GM06990 (cell line): ENCODE measurements at regions not wholly inside any gene's neighbourhood (a gene's known extent, or its start where the extent isn't known, plus 50 kb on each side); places are given as distances from the start of the nearest gene placed in this dataset.

Experiments
- DNase-seq: peaks from one replicate; pipeline ENCODE4 v3.0.0-alpha.2; 2011; ENCODE audit not compliant: insufficient read length; ENCODE audit errors: extremely low read depth
- H3K27me3 ChIP-seq: replicated peaks from 2 replicates; pipeline ENCODE4 v1.6.0; 2011; ENCODE audit warnings: low read length; ENCODE audit not compliant: control insufficient read depth, insufficient read depth
- H3K36me3 ChIP-seq: 2 replicates; pipeline ENCODE4 v1.5.1; 2011; ENCODE audit warnings: low read length; ENCODE audit not compliant: control insufficient read depth, insufficient read depth
- H3K4me3 ChIP-seq: replicated peaks from 2 replicates; pipeline ENCODE4 v1.5.1; 2011; ENCODE audit warnings: low read depth, mild to moderate bottlenecking, control low read depth, low read length
- TF ChIP-seq, protein P1 (sequence below): IDR thresholded peaks from 2 replicates; pipeline ENCODE4 v1.5.1; 2011; ENCODE audit warnings: low read length, control low read depth, mild to moderate bottlenecking, inconsistent platforms; ENCODE audit not compliant: insufficient read depth, poor library complexity, severe bottlenecking

DNA sequence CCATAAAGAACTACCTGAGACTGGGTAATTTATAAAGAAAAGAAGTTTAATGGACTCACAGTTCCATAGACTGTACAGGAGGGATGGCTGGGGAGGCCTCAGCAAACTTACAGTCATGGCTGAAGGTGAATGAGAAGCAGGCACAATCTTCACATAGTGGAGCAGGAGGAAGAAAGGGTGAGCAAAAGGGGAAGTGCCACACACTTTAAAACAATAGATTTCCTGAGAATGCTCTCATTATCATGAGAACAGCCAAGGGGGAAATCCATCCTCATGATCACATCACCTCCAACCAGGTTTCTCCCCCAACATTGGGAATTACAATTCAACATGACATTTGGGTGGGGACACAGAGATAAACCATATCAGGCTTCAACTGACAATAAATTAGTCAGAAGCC lies 664.9 kb downstream of the TAF11L14 start:
- no peaks in the 10 kb centered on the region for H3K27me3 ChIP-seq
- TF ChIP-seq, protein P1, sequence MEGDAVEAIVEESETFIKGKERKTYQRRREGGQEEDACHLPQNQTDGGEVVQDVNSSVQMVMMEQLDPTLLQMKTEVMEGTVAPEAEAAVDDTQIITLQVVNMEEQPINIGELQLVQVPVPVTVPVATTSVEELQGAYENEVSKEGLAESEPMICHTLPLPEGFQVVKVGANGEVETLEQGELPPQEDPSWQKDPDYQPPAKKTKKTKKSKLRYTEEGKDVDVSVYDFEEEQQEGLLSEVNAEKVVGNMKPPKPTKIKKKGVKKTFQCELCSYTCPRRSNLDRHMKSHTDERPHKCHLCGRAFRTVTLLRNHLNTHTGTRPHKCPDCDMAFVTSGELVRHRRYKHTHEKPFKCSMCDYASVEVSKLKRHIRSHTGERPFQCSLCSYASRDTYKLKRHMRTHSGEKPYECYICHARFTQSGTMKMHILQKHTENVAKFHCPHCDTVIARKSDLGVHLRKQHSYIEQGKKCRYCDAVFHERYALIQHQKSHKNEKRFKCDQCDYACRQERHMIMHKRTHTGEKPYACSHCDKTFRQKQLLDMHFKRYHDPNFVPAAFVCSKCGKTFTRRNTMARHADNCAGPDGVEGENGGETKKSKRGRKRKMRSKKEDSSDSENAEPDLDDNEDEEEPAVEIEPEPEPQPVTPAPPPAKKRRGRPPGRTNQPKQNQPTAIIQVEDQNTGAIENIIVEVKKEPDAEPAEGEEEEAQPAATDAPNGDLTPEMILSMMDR: no peak
- no peak overlapping the region for H3K4me3 ChIP-seq
- no peaks in the 10 kb centered on the region for H3K36me3 ChIP-seq
- no peak for DNase-seq

DNA sequence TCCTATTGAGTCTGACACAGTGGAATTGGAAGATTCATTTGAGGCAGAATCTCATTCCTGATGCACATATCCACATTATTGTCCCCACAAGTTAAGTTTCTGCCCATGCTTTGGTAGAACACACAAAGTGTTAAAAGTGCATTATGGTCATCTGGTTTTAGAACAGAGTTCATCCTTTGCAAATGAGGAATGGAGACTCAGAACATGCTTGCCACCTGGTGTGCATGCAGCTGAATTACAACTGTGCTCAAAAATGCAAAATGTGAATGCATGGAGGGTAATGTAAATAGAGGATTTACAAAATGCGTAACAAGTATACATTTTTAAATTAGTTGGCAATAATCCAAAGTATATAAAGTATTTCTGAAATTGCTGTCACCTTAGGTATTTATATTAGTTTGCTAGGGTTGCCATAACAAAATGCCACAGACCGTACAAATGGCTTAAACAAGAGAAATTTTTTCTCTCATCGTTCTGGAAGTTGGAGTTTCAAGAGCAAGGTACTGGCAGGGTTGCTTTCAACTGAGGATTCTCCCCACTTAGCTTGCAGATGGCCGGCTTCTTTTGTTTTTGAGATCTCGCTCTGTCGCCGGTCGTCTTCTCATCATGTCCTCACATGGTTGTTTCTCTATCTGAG lies 671.1 kb downstream of the TAF11L14 start:
- Histone ChIP-seq H3K4me3 (no peak overlapping the region), H3K36me3 (no peaks in the 10 kb centered on the region), H3K27me3 (no peaks in the 10 kb centered on the region)
- TF ChIP-seq, protein P1: peak; percentile 52
- DNase-seq: no peak

- no peak for DNase-seq
- TF ChIP-seq, protein P1: no peak
- H3K36me3 ChIP-seq: no peaks in the 10 kb centered on the region
- H3K27me3 ChIP-seq: no peaks in the 10 kb centered on the region
- no peak overlapping the region for H3K4me3 ChIP-seq
Measured at GRCh38 chr5:18311266-18311665, 677.0 kb downstream of the TAF11L14 start.

DNA sequence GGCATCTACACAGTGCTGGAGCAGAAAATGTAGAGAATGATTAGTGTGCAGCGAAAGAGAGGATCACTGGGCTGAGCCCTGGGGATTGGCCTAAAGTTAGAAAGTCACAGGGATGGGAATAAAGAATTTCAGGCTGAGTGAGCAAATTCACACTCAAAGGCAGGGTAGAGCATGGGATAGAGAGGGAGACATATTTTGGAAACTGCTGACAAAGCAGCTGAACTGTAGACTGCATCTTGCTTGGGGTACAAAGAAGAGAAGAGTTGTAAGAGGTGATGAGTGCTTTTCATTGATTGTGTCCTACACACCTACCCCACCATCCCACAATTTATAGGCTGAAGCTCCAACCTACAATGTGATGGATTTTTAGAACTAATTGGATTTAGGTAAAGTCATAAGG lies 677.8 kb downstream of the TAF11L14 start:
- H3K36me3 ChIP-seq: no peaks in the 10 kb centered on the region
- TF ChIP-seq, protein P1: no peak
- DNase-seq: no peak
- no peak overlapping the region for H3K4me3 ChIP-seq
- H3K27me3 ChIP-seq: no peaks in the 10 kb centered on the region

GRCh38 chr5:18314192-18314778 lies 680.0 kb downstream of the TAF11L14 start:
- Histone ChIP-seq H3K36me3 (no peaks in the 10 kb centered on the region), H3K27me3 (no peaks in the 10 kb centered on the region), H3K4me3 (no peak overlapping the region)
- DNase-seq: no peak
- TF ChIP-seq, protein P1: no peak
